Tibial nerve (tissue), 4 donors: ENCODE measurements at regions not wholly inside any gene's neighbourhood (a gene's known extent, or its start where the extent isn't known, plus 50 kb on each side); places are given as distances from the start of the nearest gene placed in this dataset.

Source experiments
- CTCF ChIP-seq, 5 experiments: fragments of 200-600 bp in 3 of 5; fragments of 450-650 bp in 2 of 5; sonication (generic) in 3 of 5; IDR thresholded peaks; one replicate each; pipeline ENCODE4 v1.5.1; 2016 to 2019; ENCODE audit warnings: antibody characterized with exemption in 5 of 5, mild to moderate bottlenecking in 3 of 5, moderate library complexity in 2 of 5
- EP300 ChIP-seq, 2 donors: sonication (generic); formaldehyde crosslinking; IDR thresholded peaks; one replicate each; pipeline ENCODE4 v1.6.1; 2017; ENCODE audit warnings: antibody characterized with exemption in 2 of 2, mild to moderate bottlenecking in 1 of 2
- POLR2A ChIP-seq, 2 donors: fragments of 450-650 bp; IDR thresholded peaks; one replicate each; pipeline ENCODE4 v1.6.1; 2017; ENCODE audit warnings: antibody characterized with exemption in 2 of 2, mild to moderate bottlenecking in 2 of 2, moderate library complexity in 2 of 2

- no peak for TF ChIP-seq CTCF (IDR thresholded peaks at IDR 0.05)
- no peak for TF ChIP-seq POLR2A (IDR thresholded peaks at IDR 0.05)
- no peak for TF ChIP-seq EP300 (IDR thresholded peaks at IDR 0.05)
Measured at GRCh38 chr3:55349851-55350250, 137.3 kb downstream of the WNT5A start.
